GM04503 (cell line): ENCODE measurements at regions not wholly inside any gene's neighbourhood (a gene's known extent, or its start where the extent isn't known, plus 50 kb on each side); places are given as distances from the start of the nearest gene placed in this dataset.

ENCODE experiments used
- DNase-seq: peaks from one replicate; pipeline ENCODE4 v3.0.0-alpha.2; 2012; ENCODE audit warnings: low read depth

- no peak for DNase-seq
Measured at GRCh38 chr18:78741381-78742217, 238.0 kb upstream of the SALL3 start.

GRCh38 chr18:78742218-78742745, 237.3 kb upstream of the SALL3 start:
- DNase-seq, result no peak

- DNase-seq, result no peak
Measured at GRCh38 chr18:78743078-78743477, 236.5 kb upstream of the SALL3 start.

- no peak for DNase-seq
Measured at GRCh38 chr18:78751664-78752063, 228.0 kb upstream of the SALL3 start.

GRCh38 chr18:78753240-78753639, 226.4 kb upstream of the SALL3 start:
- no peak for DNase-seq

GRCh38 chr18:78754311-78755043, 225.1 kb upstream of the SALL3 start:
- no peak for DNase-seq

- no peak for DNase-seq
Measured at GRCh38 chr18:78757014-78757413, 222.6 kb upstream of the SALL3 start.

- no peak for DNase-seq
Measured at GRCh38 chr18:78758496-78758895, 221.1 kb upstream of the SALL3 start.

- no peak for DNase-seq
Measured at GRCh38 chr18:78762753-78763152, 216.9 kb upstream of the SALL3 start.

- DNase-seq, result no peak
Measured at GRCh38 chr18:78764544-78764943, 215.1 kb upstream of the SALL3 start.

GRCh38 chr18:78765142-78765541, 214.5 kb upstream of the SALL3 start:
- no peak for DNase-seq

- no peak for DNase-seq
Measured at GRCh38 chr18:78765637-78766281, 213.9 kb upstream of the SALL3 start.

GRCh38 chr18:78766651-78767533, 212.7 kb upstream of the SALL3 start:
- no peak for DNase-seq

GRCh38 chr18:78767648-78768071, 212.0 kb upstream of the SALL3 start:
- no peak for DNase-seq

- no peak for DNase-seq
Measured at GRCh38 chr18:78768221-78768620, 211.4 kb upstream of the SALL3 start.

GRCh38 chr18:78768656-78769501, 210.7 kb upstream of the SALL3 start:
- DNase-seq, result no peak

- no peak for DNase-seq
Measured at GRCh38 chr18:78769502-78770105, 210.0 kb upstream of the SALL3 start.

GRCh38 chr18:78770139-78770822, 209.3 kb upstream of the SALL3 start:
- DNase-seq, result no peak

GRCh38 chr18:78770823-78771139, 208.8 kb upstream of the SALL3 start:
- DNase-seq, result no peak
